ENCODE measurements at regions not wholly inside any gene's neighbourhood (a gene's known extent, or its start where the extent isn't known, plus 50 kb on each side); places are given as distances from the start of the nearest gene placed in this dataset.
A peak's percentile ranks its signal among the peaks of the same experiment; 100 is the strongest.
"Not testable (repeated sequence)": the region's sequence is repeated elsewhere in the genome, so short reads cannot be mapped to it uniquely, and the experiment has no call there.

GRCh38 chr14:44453433-44454171 is 53.5 kb downstream of the FSCB start:
- no peak overlapping the region for H3K4me3 ChIP-seq (ENCODE audit: low read depth, low read length)
- DNase-seq (ENCODE audit: low read depth) = no peak
- TF ChIP-seq CTCF (IDR thresholded peaks at IDR 0.05; ENCODE audit: insufficient read depth, low read depth, low read length) = no peak

GRCh38 chr14:44450232-44450631 is 56.9 kb downstream of the FSCB start:
- DNase-seq (ENCODE audit: low read depth); H3K4me3 ChIP-seq (ENCODE audit: low read depth, low read length): not testable (repeated sequence)

DNA sequence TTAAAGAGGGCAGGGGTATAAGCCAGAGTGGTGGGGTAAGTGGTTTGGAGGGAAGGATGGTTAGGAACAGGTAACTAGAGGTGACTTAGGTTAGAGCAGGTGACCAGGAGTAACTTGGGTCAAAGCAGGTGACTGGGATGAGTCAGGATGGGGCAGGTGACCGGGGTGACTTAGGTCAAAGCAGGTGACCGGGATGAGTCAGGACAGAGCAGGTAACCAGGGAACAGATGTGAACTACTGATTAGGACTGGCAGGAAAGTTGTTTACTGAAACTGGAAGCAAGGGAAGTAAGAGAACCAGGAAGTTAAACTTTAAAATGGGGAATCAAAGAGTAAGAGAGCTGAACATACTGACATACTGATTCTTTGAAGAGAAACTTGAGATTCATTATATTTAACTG is 57.4 kb downstream of the FSCB start:
- no peak for TF ChIP-seq CTCF (IDR thresholded peaks at IDR 0.05; ENCODE audit: insufficient read depth, low read depth, low read length)
- no peak overlapping the region for H3K4me3 ChIP-seq (ENCODE audit: low read depth, low read length)
- no peak for DNase-seq (ENCODE audit: low read depth)

- no peak for DNase-seq (ENCODE audit: low read depth)
- no peak for TF ChIP-seq CTCF (IDR thresholded peaks at IDR 0.05; ENCODE audit: insufficient read depth, low read depth, low read length)
- H3K4me3 ChIP-seq (ENCODE audit: low read depth, low read length) = no peak overlapping the region
Measured at GRCh38 chr14:44448951-44449358, 58.1 kb downstream of the FSCB start.

- no peak for TF ChIP-seq CTCF (IDR thresholded peaks at IDR 0.05; ENCODE audit: insufficient read depth, low read depth, low read length)
- H3K4me3 ChIP-seq (ENCODE audit: low read depth, low read length) = no peak overlapping the region
- no peak for DNase-seq (ENCODE audit: low read depth)
Measured at GRCh38 chr14:44446965-44447364, 60.1 kb downstream of the FSCB start.

DNA sequence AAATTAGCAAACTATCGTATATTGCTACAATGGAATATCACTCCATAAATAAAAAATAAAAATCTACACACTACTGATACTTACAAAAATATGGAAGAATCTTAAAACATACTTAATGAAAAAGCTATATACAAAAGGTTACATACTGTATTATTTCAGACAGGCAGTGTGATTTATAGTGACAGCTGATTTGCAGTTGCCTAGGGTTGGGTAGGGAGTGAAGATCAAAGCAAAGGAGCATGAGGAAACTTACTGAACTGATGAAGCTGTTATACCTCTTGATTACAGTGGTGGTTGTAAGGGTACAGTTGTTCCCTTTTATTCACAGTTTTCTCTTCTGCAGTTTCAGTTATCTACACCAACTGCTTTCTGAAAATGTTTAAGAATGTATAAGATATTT is 62.6 kb downstream of the FSCB start:
- no peak for DNase-seq (ENCODE audit: low read depth)
- TF ChIP-seq CTCF (IDR thresholded peaks at IDR 0.05; ENCODE audit: insufficient read depth, low read depth, low read length) = no peak
- no peak overlapping the region for H3K4me3 ChIP-seq (ENCODE audit: low read depth, low read length)

DNA sequence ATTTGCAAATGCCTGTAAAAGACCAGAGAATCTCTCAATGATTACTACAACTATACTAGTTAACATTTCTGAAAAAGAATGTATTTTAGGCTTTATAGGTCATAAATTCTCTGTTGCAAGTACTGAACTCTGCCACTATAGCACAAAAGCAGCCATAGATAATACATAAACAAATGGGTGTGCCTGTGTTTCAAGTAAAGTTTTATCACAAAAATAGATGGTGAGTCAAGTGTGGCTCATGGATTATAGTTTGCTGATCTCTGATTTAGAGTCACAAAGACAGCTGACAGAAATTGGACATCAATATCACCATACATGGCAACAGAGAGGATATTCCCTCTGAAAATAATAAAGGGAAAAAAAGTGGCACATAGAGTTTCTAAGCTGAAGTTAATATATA is 68.1 kb downstream of the FSCB start:
- peak; percentile 21 for DNase-seq (ENCODE audit: low read depth)
- H3K4me3 ChIP-seq (ENCODE audit: low read depth, low read length) = no peak overlapping the region
- no peak for TF ChIP-seq CTCF (IDR thresholded peaks at IDR 0.05; ENCODE audit: insufficient read depth, low read depth, low read length)

All from fibroblast of villous mesenchyme (primary cell).